Naive thymus-derived CD8-positive, alpha-beta T cell (primary cell): ENCODE measurements at regions not wholly inside any gene's neighbourhood (a gene's known extent, or its start where the extent isn't known, plus 50 kb on each side); places are given as distances from the start of the nearest gene placed in this dataset.

Source experiments
- ATAC-seq, 2 donors: fragments of 150-1000 bp; cut with Tn5 transposase in 1 of 2; sonication (Bioruptor Pico), chemical (Tn5 transposase) in 1 of 2; 1 replicate in 1 of 2; 2 replicates in 1 of 2; pipeline ENCODE4 v1.10.0; 2021; ENCODE audit warnings: mild to moderate bottlenecking in 2 of 2, moderate library complexity in 2 of 2
- POLR2A ChIA-PET: fragments of 350-600 bp; sonication (Branson Sonifier 250); formaldehyde crosslinking; loops from one replicate; lab custom pipeline; 2021; ENCODE audit warnings: antibody characterized with exemption; lab: Charles Lee
- DNase-seq, 10 donors: peaks; one replicate each; pipeline versions ENCODE4 v3.0.0 to v3.0.0-alpha.2; 2020 to 2022
- H3K27ac Mint-ChIP-seq, 10 donors: one replicate each; pipeline ENCODE4 v1.8.0; 2020 to 2022; ENCODE audit warnings: mild to moderate bottlenecking in 10 of 10, mixed read lengths in 10 of 10, moderate library complexity in 4 of 10, inconsistent platforms in 1 of 10
- H3K27me3 Mint-ChIP-seq, 5 donors: one replicate each; pipeline ENCODE4 v1.8.0; 2021 to 2022; ENCODE audit warnings: mixed read lengths in 5 of 5
- H3K36me3 Mint-ChIP-seq, 3 donors: one replicate each; pipeline ENCODE4 v1.8.0; 2020 to 2022; ENCODE audit warnings: mixed read lengths in 3 of 3, mild to moderate bottlenecking in 2 of 3, inconsistent platforms in 1 of 3
- H3K4me1 Mint-ChIP-seq, 4 donors: one replicate each; pipeline ENCODE4 v1.8.0; 2021 to 2022; ENCODE audit warnings: mixed read lengths in 4 of 4
- H3K4me3 Mint-ChIP-seq, 10 donors: one replicate each; pipeline ENCODE4 v1.8.0; 2020 to 2022; ENCODE audit warnings: mild to moderate bottlenecking in 10 of 10, mixed read lengths in 10 of 10, moderate library complexity in 6 of 10, inconsistent platforms in 1 of 10
- H3K9me3 Mint-ChIP-seq, 9 donors: one replicate each; pipeline ENCODE4 v1.8.0; 2020 to 2022; ENCODE audit warnings: mixed read lengths in 9 of 9, mild to moderate bottlenecking in 3 of 9, inconsistent platforms in 1 of 9, moderate library complexity in 1 of 9

- Mint-ChIP-seq H3K9me3 (no peaks in the 10 kb centered on the region), H3K4me3 (peak overlapping the region in 5 of 10 donors; percentile 6 to 30 (median 26)), H3K36me3 (no peaks in the 10 kb centered on the region), H3K27me3 (peaks cover 0 to 19% (median 15%) of the 10 kb centered on the region in 5 donors), H3K4me1 (peaks cover 0 to 9% (median 6%) of the 10 kb centered on the region in 4 donors), H3K27ac (peak overlapping the region in 2 of 10 donors; percentile 32 to 45)
- ATAC-seq: no peak
- POLR2A ChIA-PET: no interaction called here
- no peak for DNase-seq
Measured at GRCh38 chr15:77747175-77748077, 114.7 kb upstream of the LINGO1 start.

- Mint-ChIP-seq H3K9me3 (no peaks in the 10 kb centered on the region), H3K36me3 (no peaks in the 10 kb centered on the region), H3K27ac (no peak overlapping the region), H3K4me3 (no peak overlapping the region), H3K27me3 (peaks cover 0 to 24% (median 16%) of the 10 kb centered on the region in 5 donors), H3K4me1 (peaks cover 0 to 9% (median 6%) of the 10 kb centered on the region in 4 donors)
- POLR2A ChIA-PET: no interaction called here
- DNase-seq (no peak), ATAC-seq (no peak)
Measured at GRCh38 chr15:77746254-77747174, 113.8 kb upstream of the LINGO1 start.

GRCh38 chr15:77744398-77744797 is 111.7 kb upstream of the LINGO1 start:
- POLR2A ChIA-PET: no interaction called here
- no peak overlapping the region for H3K4me3 Mint-ChIP-seq
- H3K27me3 Mint-ChIP-seq: peaks cover 3 to 30% (median 23%) of the 10 kb centered on the region in 5 donors

GRCh38 chr15:77742570-77742969 is 109.9 kb upstream of the LINGO1 start:
- H3K4me1 Mint-ChIP-seq: peaks cover 0 to 9% (median 6%) of the 10 kb centered on the region in 4 donors
- no peak overlapping the region for H3K4me3 Mint-ChIP-seq
- POLR2A ChIA-PET: interaction anchor here (0.5 kb wide), 1 partner anchor 696 kb away, joined by 3 read pairs; no protein-coding TSS in a partner anchor
- H3K27me3 Mint-ChIP-seq: peaks cover 8 to 34% (median 30%) of the 10 kb centered on the region in 5 donors
- DNase-seq: no peak
- H3K27ac Mint-ChIP-seq: no peak overlapping the region
- no peaks in the 10 kb centered on the region for H3K9me3 Mint-ChIP-seq
- no peaks in the 10 kb centered on the region for H3K36me3 Mint-ChIP-seq
- no peak for ATAC-seq

More at GRCh38 chr15:77744398-77744797, 111.7 kb upstream of the LINGO1 start:
- peaks cover 0 to 9% (median 7%) of the 10 kb centered on the region in 4 donors for H3K4me1 Mint-ChIP-seq
- H3K9me3 Mint-ChIP-seq: no peaks in the 10 kb centered on the region
- no peak for DNase-seq
- H3K36me3 Mint-ChIP-seq: no peaks in the 10 kb centered on the region
- H3K27ac Mint-ChIP-seq: no peak overlapping the region
- no peak for ATAC-seq

- no peak for ATAC-seq
- POLR2A ChIA-PET: interaction anchor here (0.5 kb wide), 1 partner anchor 697 kb away, joined by 3 read pairs; no protein-coding TSS in a partner anchor
Measured at GRCh38 chr15:77742127-77742526, 109.4 kb upstream of the LINGO1 start.

GRCh38 chr15:77741106-77741505 is 108.4 kb upstream of the LINGO1 start:
- Mint-ChIP-seq H3K4me3 (no peak overlapping the region), H3K9me3 (no peaks in the 10 kb centered on the region), H3K27me3 (peaks cover 8 to 34% (median 30%) of the 10 kb centered on the region in 5 donors), H3K27ac (no peak overlapping the region), H3K4me1 (peaks cover 0 to 3% (median 0%) of the 10 kb centered on the region in 4 donors), H3K36me3 (no peaks in the 10 kb centered on the region)
- ATAC-seq (no peak), DNase-seq (no peak)
- POLR2A ChIA-PET: no interaction called here

More at GRCh38 chr15:77742127-77742526, 109.4 kb upstream of the LINGO1 start:
- Mint-ChIP-seq H3K27ac (no peak overlapping the region), H3K4me3 (no peak overlapping the region), H3K9me3 (no peaks in the 10 kb centered on the region), H3K27me3 (peaks cover 8 to 34% (median 30%) of the 10 kb centered on the region in 5 donors), H3K36me3 (no peaks in the 10 kb centered on the region), H3K4me1 (peaks cover 0 to 5% (median 2%) of the 10 kb centered on the region in 4 donors)
- no peak for DNase-seq

- Mint-ChIP-seq H3K27ac (no peak overlapping the region), H3K27me3 (peaks cover 8 to 34% (median 30%) of the 10 kb centered on the region in 5 donors), H3K4me3 (no peak overlapping the region), H3K9me3 (no peaks in the 10 kb centered on the region), H3K36me3 (no peaks in the 10 kb centered on the region), H3K4me1 (peaks cover 0 to 3% (median 0%) of the 10 kb centered on the region in 4 donors)
- DNase-seq (no peak), ATAC-seq (no peak)
- POLR2A ChIA-PET: no interaction called here
Measured at GRCh38 chr15:77739591-77740378, 107.1 kb upstream of the LINGO1 start.

GRCh38 chr15:77738441-77739302 is 106.0 kb upstream of the LINGO1 start:
- no peak for ATAC-seq
- peaks cover 8 to 31% (median 26%) of the 10 kb centered on the region in 5 donors for H3K27me3 Mint-ChIP-seq
- H3K27ac Mint-ChIP-seq: no peak overlapping the region
- H3K4me3 Mint-ChIP-seq: no peak overlapping the region
- DNase-seq: no peak
- H3K9me3 Mint-ChIP-seq: no peaks in the 10 kb centered on the region
- POLR2A ChIA-PET: no interaction called here
- H3K4me1 Mint-ChIP-seq: peaks cover 0 to 3% (median 0%) of the 10 kb centered on the region in 4 donors
- H3K36me3 Mint-ChIP-seq: no peaks in the 10 kb centered on the region

- Mint-ChIP-seq H3K4me1 (peaks cover 0 to 3% (median 0%) of the 10 kb centered on the region in 4 donors), H3K4me3 (no peak overlapping the region), H3K9me3 (no peaks in the 10 kb centered on the region), H3K27ac (peak overlapping the region in 1 of 10 donors; percentile 6), H3K36me3 (no peaks in the 10 kb centered on the region), H3K27me3 (peaks cover 6 to 26% (median 22%) of the 10 kb centered on the region in 5 donors)
- ATAC-seq (no peak), DNase-seq (no peak)
- POLR2A ChIA-PET: no interaction called here
Measured at GRCh38 chr15:77738038-77738370, 105.3 kb upstream of the LINGO1 start.

GRCh38 chr15:77737238-77738037 is 104.7 kb upstream of the LINGO1 start:
- DNase-seq (no peak), ATAC-seq (no peak)
- Mint-ChIP-seq H3K27me3 (peaks cover 6 to 24% (median 19%) of the 10 kb centered on the region in 5 donors), H3K4me1 (peaks cover 0 to 3% (median 0%) of the 10 kb centered on the region in 4 donors), H3K4me3 (no peak overlapping the region), H3K9me3 (no peaks in the 10 kb centered on the region), H3K27ac (no peak overlapping the region), H3K36me3 (no peaks in the 10 kb centered on the region)
- POLR2A ChIA-PET: no interaction called here

- ATAC-seq (no peak), DNase-seq (no peak)
- Mint-ChIP-seq H3K4me1 (peaks cover 0 to under 1% (median 0%) of the 10 kb centered on the region in 4 donors), H3K36me3 (no peaks in the 10 kb centered on the region), H3K9me3 (no peaks in the 10 kb centered on the region), H3K4me3 (no peak overlapping the region), H3K27me3 (peaks cover 3 to 15% (median 11%) of the 10 kb centered on the region in 5 donors), H3K27ac (no peak overlapping the region)
- POLR2A ChIA-PET: no interaction called here
Measured at GRCh38 chr15:77734306-77734705, 101.6 kb upstream of the LINGO1 start.
